SK-N-SH treated with all-trans-retinoic acid at 6 μM for 48 hours (cell line): ENCODE measurements at regions not wholly inside any gene's neighbourhood (a gene's known extent, or its start where the extent isn't known, plus 50 kb on each side); places are given as distances from the start of the nearest gene placed in this dataset.

Experiments
- ATAC-seq: fragments of 200-7000 bp; cut with Tn5 transposase; 3 replicates; pipeline ENCODE4 v1.9.1; 2020; ENCODE audit warnings: mild to moderate bottlenecking, moderate library complexity
- ARNTL ChIP-seq: fragments of 450-650 bp; formaldehyde crosslinking; IDR thresholded peaks from 2 replicates; pipeline ENCODE4 v1.5.0; 2020; ENCODE audit warnings: low read depth, mild to moderate bottlenecking, moderate library complexity, borderline replicate concordance
- BACH2 ChIP-seq: fragments of 250-450 bp; sonication (Bioruptor Pico); IDR thresholded peaks from 2 replicates; pipeline ENCODE4 v1.9.0; 2021; ENCODE audit warnings: mild to moderate bottlenecking, borderline replicate concordance
- CSDC2 ChIP-seq: fragments of 250-450 bp; sonication (Bioruptor Pico); IDR thresholded peaks from 2 replicates; pipeline ENCODE4 v1.5.0; 2020; ENCODE audit warnings: mild to moderate bottlenecking, moderate library complexity
- ESRRG ChIP-seq: fragments of 250-450 bp; sonication (Bioruptor Pico); IDR thresholded peaks from 2 replicates; pipeline ENCODE4 v1.6.1; 2021; ENCODE audit warnings: mild to moderate bottlenecking
- ISL1 ChIP-seq: fragments of 250-450 bp; sonication (Bioruptor Pico); IDR thresholded peaks from 2 replicates; pipeline ENCODE4 v2.1.2; 2022; ENCODE audit warnings: mild to moderate bottlenecking, moderate library complexity
- PPARA ChIP-seq: fragments of 250-450 bp; sonication (Bioruptor Pico); IDR thresholded peaks from 2 replicates; pipeline ENCODE4 v1.5.0; 2020; ENCODE audit warnings: mild to moderate bottlenecking, borderline replicate concordance
- RARB ChIP-seq: fragments of 250-450 bp; sonication (Bioruptor Pico); IDR thresholded peaks from 2 replicates; pipeline ENCODE4 v1.8.0; 2021; ENCODE audit warnings: mild to moderate bottlenecking, moderate library complexity
- SNAI2 ChIP-seq: fragments of 250-450 bp; sonication (Bioruptor Pico); IDR thresholded peaks from 2 replicates; pipeline ENCODE4 v1.5.0; 2020; ENCODE audit warnings: mild to moderate bottlenecking, moderate library complexity
- TCF4 ChIP-seq: fragments of 250-450 bp; sonication (Bioruptor Pico); IDR thresholded peaks from 2 replicates; pipeline ENCODE4 v1.8.0; 2021; ENCODE audit warnings: mild to moderate bottlenecking, moderate library complexity, borderline replicate concordance
- ZFP3 ChIP-seq: fragments of 250-450 bp; sonication (Bioruptor Pico); IDR thresholded peaks from 2 replicates; pipeline ENCODE4 v1.5.0; 2020; ENCODE audit warnings: mild to moderate bottlenecking, moderate library complexity
- ZFP30 ChIP-seq: fragments of 450-650 bp; formaldehyde crosslinking; IDR thresholded peaks from 2 replicates; pipeline ENCODE4 v1.5.0; 2022; ENCODE audit warnings: mild to moderate bottlenecking, moderate library complexity
- ZNF565 ChIP-seq: fragments of 450-650 bp; formaldehyde crosslinking; conservative IDR thresholded peaks from 2 replicates; pipeline ENCODE4 v1.5.0; 2020; ENCODE audit warnings: low read depth, mild to moderate bottlenecking, moderate library complexity
- ZNF70 ChIP-seq: fragments of 450-650 bp; formaldehyde crosslinking; IDR thresholded peaks from 2 replicates; pipeline ENCODE4 v1.5.0; 2020; ENCODE audit warnings: mild to moderate bottlenecking, moderate library complexity
- ZNF8 ChIP-seq: fragments of 450-650 bp; formaldehyde crosslinking; IDR thresholded peaks from 2 replicates; pipeline ENCODE4 v1.5.0; 2020; ENCODE audit warnings: mild to moderate bottlenecking, moderate library complexity
- TF ChIP-seq, protein P1 (sequence below): fragments of 250-450 bp; sonication (Bioruptor Pico); IDR thresholded peaks from 2 replicates; pipeline ENCODE4 v1.8.0; 2021; ENCODE audit warnings: low read depth, mild to moderate bottlenecking, moderate library complexity, borderline replicate concordance
- TF ChIP-seq, protein P2 (sequence below): fragments of 250-450 bp; sonication (Bioruptor Pico); IDR thresholded peaks from 2 replicates; pipeline ENCODE4 v1.5.0; 2020; ENCODE audit warnings: mild to moderate bottlenecking, moderate library complexity
- TF ChIP-seq, protein P3 (sequence below): fragments of 250-450 bp; sonication (Bioruptor Pico); IDR thresholded peaks from 2 replicates; pipeline ENCODE4 v1.5.1; 2021; ENCODE audit warnings: mild to moderate bottlenecking, moderate library complexity
- TF ChIP-seq, protein P4 (sequence below): fragments of 250-450 bp; sonication (Bioruptor Pico); IDR thresholded peaks from 2 replicates; pipeline ENCODE4 v1.8.0; 2020; ENCODE audit warnings: mild to moderate bottlenecking, moderate library complexity, borderline replicate concordance
- TF ChIP-seq, protein P5 (sequence below): fragments of 250-450 bp; sonication (Bioruptor Pico); IDR thresholded peaks from 2 replicates; pipeline ENCODE4 v1.5.1; 2020; ENCODE audit warnings: low read depth, mild to moderate bottlenecking, moderate library complexity

DNA sequence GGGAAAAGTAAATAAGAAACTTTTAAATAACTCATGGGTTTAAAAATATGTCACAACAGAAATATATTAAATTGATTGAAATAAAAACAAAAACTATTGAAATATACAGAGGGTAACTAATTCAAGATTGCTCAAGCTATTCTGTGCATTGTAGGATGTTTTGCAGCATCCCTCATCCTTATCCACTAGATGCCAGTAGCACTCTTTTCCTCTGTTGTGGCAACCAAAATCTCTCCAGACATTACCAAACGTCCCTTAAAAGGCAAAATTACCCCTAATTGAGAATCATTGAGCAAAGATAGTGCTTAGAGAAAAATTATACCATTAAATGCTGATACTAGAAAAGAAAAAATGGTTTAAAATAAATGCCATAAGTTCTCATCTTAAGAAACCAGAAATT lies 682.6 kb downstream of the RWDD3 start:
- no peak for ATAC-seq
- TF ChIP-seq ZNF70: no peak
- TF ChIP-seq BACH2 (CRISPR knock-in tag): no peak
- no peak for TF ChIP-seq ARNTL
- TF ChIP-seq, protein P1, sequence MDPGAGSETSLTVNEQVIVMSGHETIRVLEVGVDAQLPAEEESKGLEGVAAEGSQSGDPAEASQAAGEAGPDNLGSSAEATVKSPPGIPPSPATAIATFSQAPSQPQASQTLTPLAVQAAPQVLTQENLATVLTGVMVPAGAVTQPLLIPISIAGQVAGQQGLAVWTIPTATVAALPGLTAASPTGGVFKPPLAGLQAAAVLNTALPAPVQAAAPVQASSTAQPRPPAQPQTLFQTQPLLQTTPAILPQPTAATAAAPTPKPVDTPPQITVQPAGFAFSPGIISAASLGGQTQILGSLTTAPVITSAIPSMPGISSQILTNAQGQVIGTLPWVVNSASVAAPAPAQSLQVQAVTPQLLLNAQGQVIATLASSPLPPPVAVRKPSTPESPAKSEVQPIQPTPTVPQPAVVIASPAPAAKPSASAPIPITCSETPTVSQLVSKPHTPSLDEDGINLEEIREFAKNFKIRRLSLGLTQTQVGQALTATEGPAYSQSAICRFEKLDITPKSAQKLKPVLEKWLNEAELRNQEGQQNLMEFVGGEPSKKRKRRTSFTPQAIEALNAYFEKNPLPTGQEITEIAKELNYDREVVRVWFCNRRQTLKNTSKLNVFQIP (CRISPR knock-in tag): no peak
- TF ChIP-seq ZNF8 (CRISPR knock-in tag): no peak
- no peak for TF ChIP-seq PPARA (CRISPR knock-in tag)

DNA sequence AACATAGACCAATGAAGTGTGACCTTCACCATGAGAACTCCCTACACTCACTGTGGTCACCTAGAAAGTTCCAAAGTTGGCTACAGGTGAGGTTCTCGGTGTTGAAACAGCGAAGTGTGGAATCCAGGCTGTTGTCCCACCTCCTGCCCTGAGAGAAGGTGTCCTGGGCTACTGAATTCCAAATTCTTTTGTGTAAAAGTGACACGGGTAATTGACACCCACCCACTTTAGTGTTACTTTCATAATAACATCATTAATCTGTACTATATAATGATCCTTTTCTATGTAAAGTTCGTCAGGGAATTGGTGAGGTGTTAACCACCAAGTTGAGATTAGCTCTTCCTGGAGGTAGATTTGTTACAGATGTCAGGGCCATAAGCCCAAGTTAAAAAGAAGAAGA lies 690.7 kb downstream of the RWDD3 start:
- ATAC-seq: no peak
- TF ChIP-seq ZFP3 (no peak), ZFP30 (CRISPR knock-in tag) (no peak), ZNF8 (CRISPR knock-in tag) (no peak)
- TF ChIP-seq, protein P2, sequence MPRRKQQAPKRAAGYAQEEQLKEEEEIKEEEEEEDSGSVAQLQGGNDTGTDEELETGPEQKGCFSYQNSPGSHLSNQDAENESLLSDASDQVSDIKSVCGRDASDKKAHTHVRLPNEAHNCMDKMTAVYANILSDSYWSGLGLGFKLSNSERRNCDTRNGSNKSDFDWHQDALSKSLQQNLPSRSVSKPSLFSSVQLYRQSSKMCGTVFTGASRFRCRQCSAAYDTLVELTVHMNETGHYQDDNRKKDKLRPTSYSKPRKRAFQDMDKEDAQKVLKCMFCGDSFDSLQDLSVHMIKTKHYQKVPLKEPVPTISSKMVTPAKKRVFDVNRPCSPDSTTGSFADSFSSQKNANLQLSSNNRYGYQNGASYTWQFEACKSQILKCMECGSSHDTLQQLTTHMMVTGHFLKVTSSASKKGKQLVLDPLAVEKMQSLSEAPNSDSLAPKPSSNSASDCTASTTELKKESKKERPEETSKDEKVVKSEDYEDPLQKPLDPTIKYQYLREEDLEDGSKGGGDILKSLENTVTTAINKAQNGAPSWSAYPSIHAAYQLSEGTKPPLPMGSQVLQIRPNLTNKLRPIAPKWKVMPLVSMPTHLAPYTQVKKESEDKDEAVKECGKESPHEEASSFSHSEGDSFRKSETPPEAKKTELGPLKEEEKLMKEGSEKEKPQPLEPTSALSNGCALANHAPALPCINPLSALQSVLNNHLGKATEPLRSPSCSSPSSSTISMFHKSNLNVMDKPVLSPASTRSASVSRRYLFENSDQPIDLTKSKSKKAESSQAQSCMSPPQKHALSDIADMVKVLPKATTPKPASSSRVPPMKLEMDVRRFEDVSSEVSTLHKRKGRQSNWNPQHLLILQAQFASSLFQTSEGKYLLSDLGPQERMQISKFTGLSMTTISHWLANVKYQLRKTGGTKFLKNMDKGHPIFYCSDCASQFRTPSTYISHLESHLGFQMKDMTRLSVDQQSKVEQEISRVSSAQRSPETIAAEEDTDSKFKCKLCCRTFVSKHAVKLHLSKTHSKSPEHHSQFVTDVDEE (CRISPR knock-in tag): no peak
- TF ChIP-seq, protein P3, sequence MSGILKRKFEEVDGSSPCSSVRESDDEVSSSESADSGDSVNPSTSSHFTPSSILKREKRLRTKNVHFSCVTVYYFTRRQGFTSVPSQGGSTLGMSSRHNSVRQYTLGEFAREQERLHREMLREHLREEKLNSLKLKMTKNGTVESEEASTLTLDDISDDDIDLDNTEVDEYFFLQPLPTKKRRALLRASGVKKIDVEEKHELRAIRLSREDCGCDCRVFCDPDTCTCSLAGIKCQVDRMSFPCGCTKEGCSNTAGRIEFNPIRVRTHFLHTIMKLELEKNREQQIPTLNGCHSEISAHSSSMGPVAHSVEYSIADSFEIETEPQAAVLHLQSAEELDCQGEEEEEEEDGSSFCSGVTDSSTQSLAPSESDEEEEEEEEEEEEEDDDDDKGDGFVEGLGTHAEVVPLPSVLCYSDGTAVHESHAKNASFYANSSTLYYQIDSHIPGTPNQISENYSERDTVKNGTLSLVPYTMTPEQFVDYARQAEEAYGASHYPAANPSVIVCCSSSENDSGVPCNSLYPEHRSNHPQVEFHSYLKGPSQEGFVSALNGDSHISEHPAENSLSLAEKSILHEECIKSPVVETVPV: no peak

DNA sequence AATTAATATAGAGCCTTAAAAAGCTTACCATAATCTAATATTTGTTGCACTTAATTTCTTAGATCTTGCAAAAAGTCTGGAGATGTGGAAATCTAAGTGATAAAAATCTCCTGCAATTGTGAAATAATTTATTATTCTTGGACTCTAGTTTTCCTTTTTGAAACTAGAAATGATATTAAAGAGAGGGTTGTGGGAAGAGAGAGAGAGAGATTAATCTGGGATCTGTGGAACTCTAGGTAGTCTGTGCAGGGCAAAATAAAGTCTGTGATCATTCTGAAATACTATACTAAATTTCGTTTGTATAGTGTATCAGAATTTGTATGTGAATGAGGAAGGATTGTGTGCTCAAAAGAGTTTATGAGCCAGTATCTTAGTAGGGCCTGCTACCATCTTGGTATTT lies 692.3 kb downstream of the RWDD3 start:
- no peak for ATAC-seq
- TF ChIP-seq TCF4 (CRISPR knock-in tag): no peak
- TF ChIP-seq, protein P4, sequence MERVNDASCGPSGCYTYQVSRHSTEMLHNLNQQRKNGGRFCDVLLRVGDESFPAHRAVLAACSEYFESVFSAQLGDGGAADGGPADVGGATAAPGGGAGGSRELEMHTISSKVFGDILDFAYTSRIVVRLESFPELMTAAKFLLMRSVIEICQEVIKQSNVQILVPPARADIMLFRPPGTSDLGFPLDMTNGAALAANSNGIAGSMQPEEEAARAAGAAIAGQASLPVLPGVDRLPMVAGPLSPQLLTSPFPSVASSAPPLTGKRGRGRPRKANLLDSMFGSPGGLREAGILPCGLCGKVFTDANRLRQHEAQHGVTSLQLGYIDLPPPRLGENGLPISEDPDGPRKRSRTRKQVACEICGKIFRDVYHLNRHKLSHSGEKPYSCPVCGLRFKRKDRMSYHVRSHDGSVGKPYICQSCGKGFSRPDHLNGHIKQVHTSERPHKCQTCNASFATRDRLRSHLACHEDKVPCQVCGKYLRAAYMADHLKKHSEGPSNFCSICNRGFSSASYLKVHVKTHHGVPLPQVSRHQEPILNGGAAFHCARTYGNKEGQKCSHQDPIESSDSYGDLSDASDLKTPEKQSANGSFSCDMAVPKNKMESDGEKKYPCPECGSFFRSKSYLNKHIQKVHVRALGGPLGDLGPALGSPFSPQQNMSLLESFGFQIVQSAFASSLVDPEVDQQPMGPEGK (CRISPR knock-in tag): no peak
- TF ChIP-seq ISL1 (CRISPR knock-in tag): peak; percentile 55
- TF ChIP-seq, all 23 proteins: peak for 1

DNA sequence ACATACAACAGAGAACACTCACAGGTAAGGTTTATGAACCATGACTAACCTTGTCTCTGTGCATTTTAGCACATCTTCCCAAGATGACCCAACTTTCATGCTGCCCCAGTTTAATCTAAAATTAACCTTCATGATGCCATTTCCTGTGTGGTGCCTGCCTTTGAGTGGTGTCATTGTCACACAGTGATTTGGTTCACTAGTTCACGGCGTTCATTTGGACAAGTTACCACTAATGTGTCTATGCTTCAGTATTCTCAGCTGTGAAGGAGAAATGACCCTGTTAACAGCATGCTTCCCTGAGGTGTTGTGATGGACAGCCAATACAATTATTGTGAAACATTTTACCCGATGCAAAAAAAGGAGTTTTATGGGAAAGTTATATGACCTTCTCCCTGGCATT lies 693.1 kb downstream of the RWDD3 start:
- no peak for TF ChIP-seq ZFP30 (CRISPR knock-in tag)
- no peak for ATAC-seq

DNA sequence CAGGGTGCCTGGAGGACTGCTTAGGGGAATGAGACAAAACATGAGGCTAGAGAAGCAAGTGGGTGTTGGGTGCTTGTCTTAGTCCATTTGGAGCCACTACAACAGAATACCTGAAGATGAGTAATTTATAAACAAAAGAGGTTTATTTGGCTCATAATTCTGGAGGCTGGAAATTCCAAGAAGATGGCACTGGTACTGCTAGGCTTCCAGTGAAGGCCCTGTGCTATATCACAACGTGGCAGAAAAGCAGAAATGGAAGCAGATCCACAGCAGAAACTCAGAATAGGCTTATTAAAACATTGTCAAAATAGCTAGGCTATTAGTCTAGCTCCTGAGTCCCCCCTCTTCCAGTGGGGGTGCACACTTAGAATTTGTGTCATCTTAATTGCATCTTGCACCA lies 701.7 kb downstream of the RWDD3 start:
- TF ChIP-seq, protein P4 (CRISPR knock-in tag): no peak
- TF ChIP-seq RARB (CRISPR knock-in tag) (no peak), CSDC2 (CRISPR knock-in tag) (no peak), ZNF70 (no peak), ZNF565 (CRISPR knock-in tag) (no peak), SNAI2 (no peak), ESRRG (CRISPR knock-in tag) (no peak), PPARA (CRISPR knock-in tag) (no peak)
- TF ChIP-seq, protein P5, sequence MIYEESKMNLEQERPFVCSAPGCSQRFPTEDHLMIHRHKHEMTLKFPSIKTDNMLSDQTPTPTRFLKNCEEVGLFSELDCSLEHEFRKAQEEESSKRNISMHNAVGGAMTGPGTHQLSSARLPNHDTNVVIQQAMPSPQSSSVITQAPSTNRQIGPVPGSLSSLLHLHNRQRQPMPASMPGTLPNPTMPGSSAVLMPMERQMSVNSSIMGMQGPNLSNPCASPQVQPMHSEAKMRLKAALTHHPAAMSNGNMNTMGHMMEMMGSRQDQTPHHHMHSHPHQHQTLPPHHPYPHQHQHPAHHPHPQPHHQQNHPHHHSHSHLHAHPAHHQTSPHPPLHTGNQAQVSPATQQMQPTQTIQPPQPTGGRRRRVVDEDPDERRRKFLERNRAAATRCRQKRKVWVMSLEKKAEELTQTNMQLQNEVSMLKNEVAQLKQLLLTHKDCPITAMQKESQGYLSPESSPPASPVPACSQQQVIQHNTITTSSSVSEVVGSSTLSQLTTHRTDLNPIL (CRISPR knock-in tag): no peak
- ATAC-seq: no peak
